ENCODE measurements at regions not wholly inside any gene's neighbourhood (a gene's known extent, or its start where the extent isn't known, plus 50 kb on each side); places are given as distances from the start of the nearest gene placed in this dataset.
A peak's percentile ranks its signal among the peaks of the same experiment; 100 is the strongest.

- no peak for FAIRE-seq
- DNase-seq (ENCODE audit: insufficient read length, low spot score) = no peak
- TF ChIP-seq SPI1 (IDR thresholded peaks at IDR 0.05; ENCODE audit: low read depth, low read length) (peak; percentile 28; the same call in 1 of the 2 replicates), PAX5 (IDR thresholded peaks at IDR 0.05; ENCODE audit: insufficient read depth, low read length, severe bottlenecking) (no peak), POLR2A (IDR thresholded peaks at IDR 0.05; ENCODE audit: low read depth, low read length) (no peak), POU2F2 (IDR thresholded peaks at IDR 0.05; ENCODE audit: low read depth, low read length) (no peak)
Observed at GRCh38 chr6:150702675-150703074, 103.0 kb downstream of the PLEKHG1 start.

GRCh38 chr6:150704447-150705192 is 104.9 kb downstream of the PLEKHG1 start:
- FAIRE-seq (no peak), DNase-seq (ENCODE audit: insufficient read length, low spot score) (no peak)
- no peak for TF ChIP-seq PAX5 (IDR thresholded peaks at IDR 0.05; ENCODE audit: insufficient read depth, low read length, severe bottlenecking)
- TF ChIP-seq POLR2A (IDR thresholded peaks at IDR 0.05; ENCODE audit: low read depth, low read length) = no peak
- TF ChIP-seq POU2F2 (IDR thresholded peaks at IDR 0.05; ENCODE audit: low read depth, low read length) = no peak
- no peak for TF ChIP-seq TAF1 (IDR thresholded peaks at IDR 0.05; ENCODE audit: low read depth, low read length)
- no peak for TF ChIP-seq SPI1 (IDR thresholded peaks at IDR 0.05; ENCODE audit: low read depth, low read length)
- no peak for TF ChIP-seq POLR2AphosphoS5 (IDR thresholded peaks at IDR 0.05; ENCODE audit: low read depth, low read length)

GRCh38 chr6:150705392-150705791 is 105.7 kb downstream of the PLEKHG1 start:
- TF ChIP-seq POU2F2 (IDR thresholded peaks at IDR 0.05; ENCODE audit: low read depth, low read length) (no peak), TAF1 (IDR thresholded peaks at IDR 0.05; ENCODE audit: low read depth, low read length) (no peak), SPI1 (IDR thresholded peaks at IDR 0.05; ENCODE audit: low read depth, low read length) (no peak)
- FAIRE-seq (no peak), DNase-seq (ENCODE audit: insufficient read length, low spot score) (no peak)

- no peak for FAIRE-seq
- DNase-seq (ENCODE audit: insufficient read length, low spot score) = no peak
- no peak for TF ChIP-seq POLR2A (IDR thresholded peaks at IDR 0.05; ENCODE audit: low read depth, low read length)
- TF ChIP-seq SPI1 (IDR thresholded peaks at IDR 0.05; ENCODE audit: low read depth, low read length) = no peak
- TF ChIP-seq PAX5 (IDR thresholded peaks at IDR 0.05; ENCODE audit: insufficient read depth, low read length, severe bottlenecking) = no peak
- TF ChIP-seq TAF1 (IDR thresholded peaks at IDR 0.05; ENCODE audit: low read depth, low read length) = no peak
- no peak for TF ChIP-seq POLR2AphosphoS5 (IDR thresholded peaks at IDR 0.05; ENCODE audit: low read depth, low read length)
- no peak for TF ChIP-seq POU2F2 (IDR thresholded peaks at IDR 0.05; ENCODE audit: low read depth, low read length)
Observed at GRCh38 chr6:150710236-150710635, 110.6 kb downstream of the PLEKHG1 start.

GRCh38 chr6:150711061-150711460 is 111.4 kb downstream of the PLEKHG1 start:
- FAIRE-seq = no peak
- no peak for TF ChIP-seq POLR2A (IDR thresholded peaks at IDR 0.05; ENCODE audit: low read depth, low read length)
- TF ChIP-seq POLR2AphosphoS5 (IDR thresholded peaks at IDR 0.05; ENCODE audit: low read depth, low read length) = no peak
- no peak for TF ChIP-seq SPI1 (IDR thresholded peaks at IDR 0.05; ENCODE audit: low read depth, low read length)
- no peak for TF ChIP-seq PAX5 (IDR thresholded peaks at IDR 0.05; ENCODE audit: insufficient read depth, low read length, severe bottlenecking)
- TF ChIP-seq POU2F2 (IDR thresholded peaks at IDR 0.05; ENCODE audit: low read depth, low read length) = no peak
- no peak for TF ChIP-seq TAF1 (IDR thresholded peaks at IDR 0.05; ENCODE audit: low read depth, low read length)
- DNase-seq (ENCODE audit: insufficient read length, low spot score) = no peak

- DNase-seq (ENCODE audit: insufficient read length, low spot score) (no peak), FAIRE-seq (no peak)
- TF ChIP-seq PAX5 (IDR thresholded peaks at IDR 0.05; ENCODE audit: insufficient read depth, low read length, severe bottlenecking) (no peak), POLR2AphosphoS5 (IDR thresholded peaks at IDR 0.05; ENCODE audit: low read depth, low read length) (no peak), SPI1 (IDR thresholded peaks at IDR 0.05; ENCODE audit: low read depth, low read length) (no peak), POU2F2 (IDR thresholded peaks at IDR 0.05; ENCODE audit: low read depth, low read length) (no peak), TAF1 (IDR thresholded peaks at IDR 0.05; ENCODE audit: low read depth, low read length) (no peak), POLR2A (IDR thresholded peaks at IDR 0.05; ENCODE audit: low read depth, low read length) (no peak)
Observed at GRCh38 chr6:150711584-150712504, 112.2 kb downstream of the PLEKHG1 start.

GRCh38 chr6:150712505-150713252 is 113.0 kb downstream of the PLEKHG1 start:
- DNase-seq (ENCODE audit: insufficient read length, low spot score) = no peak
- FAIRE-seq = no peak
- TF ChIP-seq TAF1 (IDR thresholded peaks at IDR 0.05; ENCODE audit: low read depth, low read length) = no peak
- TF ChIP-seq SPI1 (IDR thresholded peaks at IDR 0.05; ENCODE audit: low read depth, low read length) = no peak
- TF ChIP-seq POLR2A (IDR thresholded peaks at IDR 0.05; ENCODE audit: low read depth, low read length) = no peak
- no peak for TF ChIP-seq POU2F2 (IDR thresholded peaks at IDR 0.05; ENCODE audit: low read depth, low read length)
- TF ChIP-seq POLR2AphosphoS5 (IDR thresholded peaks at IDR 0.05; ENCODE audit: low read depth, low read length) = no peak
- TF ChIP-seq PAX5 (IDR thresholded peaks at IDR 0.05; ENCODE audit: insufficient read depth, low read length, severe bottlenecking) = no peak

GRCh38 chr6:150713487-150713886 is 113.8 kb downstream of the PLEKHG1 start:
- DNase-seq (ENCODE audit: insufficient read length, low spot score) (no peak), FAIRE-seq (no peak)
- TF ChIP-seq POLR2A (IDR thresholded peaks at IDR 0.05; ENCODE audit: low read depth, low read length) (no peak), POLR2AphosphoS5 (IDR thresholded peaks at IDR 0.05; ENCODE audit: low read depth, low read length) (no peak), SPI1 (IDR thresholded peaks at IDR 0.05; ENCODE audit: low read depth, low read length) (no peak), POU2F2 (IDR thresholded peaks at IDR 0.05; ENCODE audit: low read depth, low read length) (no peak), PAX5 (IDR thresholded peaks at IDR 0.05; ENCODE audit: insufficient read depth, low read length, severe bottlenecking) (no peak), TAF1 (IDR thresholded peaks at IDR 0.05; ENCODE audit: low read depth, low read length) (no peak)

- FAIRE-seq = no peak
- TF ChIP-seq SPI1 (IDR thresholded peaks at IDR 0.05; ENCODE audit: low read depth, low read length) (no peak), TAF1 (IDR thresholded peaks at IDR 0.05; ENCODE audit: low read depth, low read length) (no peak), POU2F2 (IDR thresholded peaks at IDR 0.05; ENCODE audit: low read depth, low read length) (no peak), PAX5 (IDR thresholded peaks at IDR 0.05; ENCODE audit: insufficient read depth, low read length, severe bottlenecking) (no peak), POLR2A (IDR thresholded peaks at IDR 0.05; ENCODE audit: low read depth, low read length) (no peak), POLR2AphosphoS5 (IDR thresholded peaks at IDR 0.05; ENCODE audit: low read depth, low read length) (no peak)
- DNase-seq (ENCODE audit: insufficient read length, low spot score) = no peak
Observed at GRCh38 chr6:150713931-150714330, 114.2 kb downstream of the PLEKHG1 start.

All from GM12891 (cell line).